Hepatocyte (in vitro differentiated cells): ENCODE measurements at regions not wholly inside any gene's neighbourhood (a gene's known extent, or its start where the extent isn't known, plus 50 kb on each side); places are given as distances from the start of the nearest gene placed in this dataset.

Source experiments
- CTCF ChIP-seq: fragments of 200-600 bp; sonication (generic); IDR thresholded peaks from 2 replicates; pipeline ENCODE4 v1.5.1; 2016; ENCODE audit warnings: antibody characterized with exemption, mild to moderate bottlenecking; ENCODE audit not compliant: poor library complexity
- EZH2 ChIP-seq: fragments of 200-600 bp; sonication (generic); IDR thresholded peaks from 2 replicates; pipeline ENCODE4 v1.6.1; 2016; ENCODE audit warnings: antibody characterized with exemption, mild to moderate bottlenecking, borderline replicate concordance
- EZH2phosphoT487 ChIP-seq: fragments of 200-600 bp; sonication (generic); IDR thresholded peaks from one replicate; pipeline ENCODE4 v1.6.1; 2018; ENCODE audit warnings: antibody characterized with exemption, mild to moderate bottlenecking, low read depth, moderate library complexity; ENCODE audit not compliant: unreplicated experiment, severe bottlenecking

GRCh38 chr1:182206626-182207239 is 145.2 kb upstream of the ZNF648 start:
- TF ChIP-seq CTCF (no peak), EZH2 (no peak), EZH2phosphoT487 (no peak)
